GM19023 (cell line): ENCODE measurements at regions not wholly inside any gene's neighbourhood (a gene's known extent, or its start where the extent isn't known, plus 50 kb on each side); places are given as distances from the start of the nearest gene placed in this dataset.

Experiments used
- ATAC-seq: cut with Tn5 transposase; IDR thresholded peaks from one replicate; pipeline ENCODE4 v1.9.1; 2021; ENCODE audit warnings: mild to moderate bottlenecking, moderate library complexity; ENCODE audit not compliant: unreplicated experiment

DNA sequence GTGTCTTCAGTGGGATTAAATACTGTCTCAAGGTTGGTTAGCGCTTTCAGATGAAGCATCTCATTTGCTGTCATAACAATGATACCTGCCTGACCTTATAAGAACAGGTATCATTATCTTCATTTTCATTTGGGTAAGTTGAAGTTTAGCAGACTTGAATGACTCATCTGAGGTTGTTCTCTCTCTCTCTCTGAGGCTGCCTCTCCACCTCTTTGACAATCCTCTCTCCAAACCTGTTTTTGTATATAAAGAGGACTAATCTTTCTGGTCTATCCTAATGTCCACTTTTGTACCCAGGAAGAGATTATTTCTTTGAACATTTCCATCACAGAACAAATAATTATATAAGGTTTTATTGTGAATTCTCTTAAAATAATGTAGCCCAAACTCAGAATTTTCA, 291.4 kb downstream of the KLF6 start:
- no peak for ATAC-seq

DNA sequence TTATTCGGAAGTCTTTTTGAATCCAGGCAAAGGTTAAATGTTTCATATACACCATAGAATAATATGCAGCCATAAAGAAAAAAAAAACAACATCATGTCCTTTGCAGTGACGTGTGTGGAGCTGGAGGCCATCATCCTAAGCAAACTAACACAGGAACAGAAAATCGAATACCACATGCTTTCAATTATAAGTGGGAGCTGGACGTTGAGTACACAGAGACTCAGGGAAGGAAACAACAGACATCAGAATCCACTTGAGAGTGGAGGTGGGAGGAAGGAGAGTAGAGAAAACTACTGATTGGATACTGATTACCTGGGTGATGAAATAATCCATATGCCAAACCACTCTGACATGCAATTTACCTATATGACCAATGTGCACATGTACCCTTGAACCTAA, 293.4 kb downstream of the KLF6 start:
- ATAC-seq: no peak

DNA sequence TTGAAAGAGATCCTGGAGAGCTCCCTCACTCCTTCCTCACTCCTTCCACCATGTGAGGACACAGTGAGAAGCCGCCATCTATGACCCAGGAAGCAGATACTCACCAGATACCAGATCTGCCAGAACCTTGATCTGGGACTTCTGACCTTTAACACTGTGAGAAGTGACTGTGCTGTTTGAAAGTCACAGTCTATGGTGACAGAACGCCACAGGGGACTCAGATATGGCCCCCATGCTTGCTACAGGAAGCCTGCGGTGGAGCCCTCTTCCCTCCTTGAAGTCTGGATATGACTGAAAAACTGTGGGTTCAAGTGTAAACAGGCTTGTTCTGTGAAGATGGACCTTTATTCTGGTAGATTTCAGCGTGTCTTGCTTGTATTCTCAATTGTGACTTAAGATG, 297.8 kb downstream of the KLF6 start:
- no peak for ATAC-seq

DNA sequence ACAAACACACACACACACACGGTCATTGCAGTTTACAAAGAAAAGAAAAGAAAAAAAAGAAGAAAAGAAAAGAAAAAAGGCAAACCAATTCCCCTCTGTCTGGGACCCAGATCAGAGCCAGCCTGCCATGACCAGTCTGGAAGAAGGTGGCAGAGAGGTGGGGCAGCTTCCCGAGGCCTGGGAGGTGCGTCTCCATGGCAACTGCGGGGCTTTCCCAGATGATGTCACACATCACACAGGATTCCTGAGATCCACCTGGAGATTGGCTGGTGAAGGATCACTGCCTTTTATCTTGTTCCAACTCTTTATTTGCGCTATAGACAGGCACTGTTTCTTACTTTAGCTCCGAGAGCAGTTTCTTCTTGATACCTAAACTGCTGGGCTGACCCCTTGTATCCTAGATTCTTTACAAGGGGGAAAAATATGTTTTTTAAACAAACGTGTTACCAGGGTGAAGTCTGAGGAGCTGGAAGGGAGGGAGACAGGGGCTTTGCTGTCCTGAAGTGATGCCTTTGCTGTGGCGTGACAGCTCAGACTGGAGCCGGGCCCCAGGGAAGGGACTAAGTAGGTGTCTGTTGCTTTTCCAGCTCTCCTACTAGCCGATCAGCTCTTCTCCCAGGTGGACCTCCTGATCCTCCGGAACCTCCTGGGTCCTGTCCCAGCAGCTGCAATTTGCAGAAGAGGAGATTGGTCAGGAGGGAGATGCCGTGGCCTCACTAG, 298.5 kb downstream of the KLF6 start:
- no peak for ATAC-seq

DNA sequence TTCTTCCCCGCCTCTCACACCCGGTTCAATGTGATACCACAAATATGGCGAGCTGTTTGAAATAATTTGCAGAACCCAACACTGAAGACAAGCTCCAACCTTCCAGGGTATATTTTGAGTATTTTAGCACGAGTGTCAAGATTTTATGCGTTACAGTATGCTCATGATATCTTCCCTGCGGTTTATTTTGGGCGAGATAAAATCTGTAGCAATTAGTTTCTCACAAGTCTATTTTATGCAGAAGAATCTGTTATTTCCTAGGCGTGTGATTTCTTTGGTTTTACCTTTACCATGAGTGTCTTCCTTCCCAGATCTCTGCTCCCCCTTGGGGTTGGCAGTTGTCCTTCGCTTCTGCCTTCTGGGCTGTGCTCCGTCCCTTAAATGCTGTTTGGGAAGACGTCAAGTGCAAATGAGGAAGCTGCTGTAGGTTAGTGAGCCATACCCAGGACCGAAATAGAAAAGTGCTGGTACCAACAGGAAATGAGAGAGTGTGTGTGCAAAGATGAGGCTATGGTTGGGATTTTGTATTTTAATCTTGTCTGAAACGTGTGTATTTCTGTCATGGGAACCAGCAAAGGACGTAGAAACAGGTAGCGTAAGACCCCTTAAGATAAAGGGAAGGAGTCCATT, 299.8 kb downstream of the KLF6 start:
- no peak for ATAC-seq

DNA sequence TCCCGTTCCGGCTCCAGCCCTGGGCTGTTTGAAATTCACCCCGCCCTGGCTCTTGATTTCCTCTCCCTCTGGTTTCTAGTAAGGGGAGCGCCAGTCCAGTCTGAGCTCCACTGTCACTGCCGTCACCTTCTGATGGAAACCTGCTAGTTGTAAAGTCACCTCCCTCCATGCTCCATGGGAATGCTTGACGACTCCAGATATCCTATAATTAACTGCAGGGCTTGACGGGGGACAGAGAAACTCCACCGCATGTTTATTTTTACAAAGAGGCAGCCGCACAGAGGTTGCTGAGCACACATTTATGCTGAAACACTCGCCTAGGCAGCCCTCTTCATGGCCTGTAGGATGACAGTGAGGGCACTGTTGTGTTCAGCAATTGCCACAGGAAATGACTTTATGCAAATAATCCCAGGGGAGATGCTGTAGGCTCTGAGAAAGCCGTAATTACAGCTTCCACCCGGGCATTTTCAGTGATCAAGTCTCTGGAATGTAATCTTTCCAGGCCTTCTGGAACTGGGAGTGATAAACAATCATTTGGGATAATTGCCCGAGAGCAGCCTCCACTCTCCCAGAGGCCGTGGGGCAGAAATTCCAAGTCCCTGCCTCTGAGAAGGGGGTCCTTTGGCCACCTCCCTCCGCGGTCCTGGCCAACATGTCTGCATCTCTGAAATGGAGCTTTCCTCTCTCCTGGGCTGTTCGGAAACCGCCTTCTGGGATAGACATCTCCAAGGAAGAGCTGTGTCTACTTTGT, 300.5 kb downstream of the KLF6 start:
- ATAC-seq: peak; percentile 75

DNA sequence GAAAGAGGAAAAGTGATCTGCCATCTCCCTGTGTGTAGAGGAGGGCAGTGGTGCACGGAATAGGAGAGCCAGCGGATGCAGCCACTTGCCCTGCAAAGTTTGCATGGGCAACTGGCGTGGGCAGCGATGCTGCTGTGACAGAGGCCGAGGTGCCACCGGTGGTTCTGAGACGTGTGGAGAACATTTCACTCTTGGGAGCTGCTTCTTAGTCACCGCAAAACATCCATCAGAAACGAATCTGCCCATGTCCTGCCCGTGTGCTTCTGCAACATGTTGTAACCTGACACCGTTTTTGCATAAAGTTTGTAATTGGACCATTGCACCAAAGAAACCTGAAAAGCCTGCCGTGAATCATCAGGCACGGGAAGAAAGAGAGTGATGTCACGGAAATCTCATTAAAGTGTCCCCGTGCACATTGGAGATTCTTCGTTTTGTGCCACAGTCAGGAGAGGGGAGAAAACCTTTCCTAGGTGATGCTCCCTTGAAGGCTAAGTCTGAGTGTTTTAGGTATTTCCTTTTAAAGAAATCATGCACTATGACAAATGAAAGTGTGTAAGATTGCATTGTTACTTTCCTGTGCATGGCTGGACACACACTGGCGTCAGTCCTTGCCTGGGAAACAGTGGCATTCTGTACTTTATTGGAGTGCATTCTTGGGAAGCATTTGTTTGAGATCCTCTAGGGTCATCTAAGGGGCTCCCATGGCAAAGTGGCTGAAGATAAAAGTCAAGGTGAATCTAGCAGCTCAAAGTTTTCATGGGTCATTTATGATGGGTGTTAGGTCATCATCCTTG, 302.6 kb downstream of the KLF6 start:
- peak; percentile 51 for ATAC-seq

DNA sequence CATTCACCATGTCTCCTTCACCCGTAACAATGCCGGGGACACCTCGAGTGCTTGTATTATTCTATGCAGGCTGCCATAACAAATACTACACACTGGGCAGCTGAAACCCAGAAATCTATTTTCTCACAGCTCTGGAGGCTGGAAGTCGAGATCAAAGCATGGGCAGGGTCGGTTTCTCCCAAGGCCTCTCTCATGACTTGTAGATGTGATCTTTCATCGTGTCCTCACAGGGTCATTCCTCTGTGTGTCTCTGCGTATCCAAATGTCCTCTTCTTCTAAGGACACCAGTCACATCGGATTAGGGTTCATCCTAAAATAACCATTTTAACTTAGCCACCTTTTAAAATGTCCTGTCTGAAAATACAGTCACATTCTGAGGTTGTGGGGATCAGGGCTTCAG, 303.5 kb downstream of the KLF6 start:
- no peak for ATAC-seq

DNA sequence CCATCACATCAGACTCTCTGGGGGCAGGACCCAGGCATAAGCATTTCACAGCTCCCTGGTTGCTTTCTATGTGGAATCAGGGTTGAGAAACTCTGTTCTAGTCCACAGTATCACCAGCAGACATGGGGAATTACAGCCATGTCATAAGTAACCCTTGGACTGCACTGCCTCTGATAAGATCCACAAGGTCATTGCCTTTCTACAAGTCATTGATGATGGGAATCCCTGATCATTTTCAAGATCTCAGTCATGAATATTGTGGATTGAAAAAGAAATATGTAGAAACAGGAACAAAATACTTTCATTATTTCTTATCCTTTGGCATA, 304.1 kb downstream of the KLF6 start:
- ATAC-seq: no peak

DNA sequence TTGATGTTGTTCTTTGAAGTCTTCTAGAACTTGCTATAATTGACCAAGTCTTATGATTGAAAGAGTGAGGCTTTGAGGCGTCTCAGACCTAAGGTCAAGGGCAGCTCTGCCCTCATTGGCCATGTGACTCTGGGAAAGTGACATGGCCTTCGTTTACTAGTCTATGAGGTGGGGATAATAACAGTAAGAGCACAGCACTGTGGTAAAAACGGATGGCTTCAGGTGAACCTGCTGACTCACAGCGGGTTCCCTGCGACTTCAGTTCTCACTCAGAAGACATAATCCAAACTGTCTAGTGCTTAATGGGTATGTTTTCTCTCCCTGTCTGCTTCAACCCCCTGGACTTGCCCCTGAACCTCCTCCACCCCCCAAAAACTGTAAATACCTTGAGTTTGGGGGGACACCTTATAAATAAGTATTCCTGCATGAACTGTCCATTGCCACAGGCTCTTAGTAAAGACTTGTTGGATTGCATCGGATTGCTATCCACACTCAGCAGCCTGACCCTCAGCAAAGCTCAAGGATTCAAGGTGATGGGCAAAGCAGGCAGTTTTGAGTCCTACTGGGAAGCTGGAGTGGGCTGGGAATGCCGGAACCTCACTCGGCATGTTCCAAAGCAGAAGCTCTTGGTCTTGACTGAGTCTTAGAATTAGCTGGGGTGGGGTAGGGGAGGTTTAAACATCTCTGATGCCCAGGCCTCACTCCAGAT, 304.6 kb downstream of the KLF6 start:
- no peak for ATAC-seq

DNA sequence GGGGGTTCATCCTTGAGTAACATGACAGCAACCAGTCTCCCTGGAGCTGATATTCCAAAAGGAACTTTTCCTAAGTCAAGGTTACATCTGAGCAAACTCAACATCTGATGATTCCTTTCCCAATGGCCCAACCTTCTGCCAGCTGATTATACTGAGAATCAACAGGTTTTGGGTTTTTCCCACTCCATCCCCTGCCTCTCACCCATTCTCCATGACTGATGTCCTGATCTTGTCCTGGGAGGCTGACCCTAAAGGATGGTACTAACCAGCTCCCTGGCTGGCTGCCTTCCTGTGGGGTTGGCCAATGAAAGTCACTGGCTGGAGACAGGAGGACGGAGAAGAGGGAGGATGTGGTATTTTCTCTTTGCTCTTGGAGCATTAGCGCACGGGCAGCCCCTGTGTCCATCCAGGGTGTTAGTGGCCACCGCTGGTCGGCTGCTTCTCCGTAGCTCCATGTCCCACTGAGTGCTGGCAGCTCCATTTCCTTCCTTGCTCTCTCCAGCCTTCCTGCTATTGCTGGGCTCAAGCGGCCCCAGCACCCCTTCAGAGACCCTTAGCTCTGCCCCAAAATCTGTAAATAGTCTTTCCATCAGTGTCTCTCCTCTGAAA, 306.2 kb upstream of the PITRM1 start:
- no peak for ATAC-seq

DNA sequence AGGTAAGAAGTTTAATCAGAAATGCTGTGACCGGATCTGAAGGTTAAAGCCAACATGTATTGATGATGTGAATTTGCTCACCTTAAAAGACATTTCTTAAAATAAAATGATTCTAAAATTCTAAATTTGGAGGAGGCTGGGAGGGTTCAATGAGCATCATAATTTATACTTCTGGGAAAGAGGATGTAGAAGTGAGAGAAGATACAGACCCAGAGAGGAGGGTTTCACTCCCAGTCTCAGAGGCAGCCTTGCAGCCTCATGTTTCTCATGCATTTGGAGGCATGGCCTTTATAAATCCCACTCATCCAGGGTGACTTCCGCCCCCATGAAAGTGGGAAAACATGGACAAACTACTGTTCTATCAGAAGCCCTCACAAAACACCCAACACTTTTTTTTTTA, 305.6 kb upstream of the PITRM1 start:
- ATAC-seq: no peak

DNA sequence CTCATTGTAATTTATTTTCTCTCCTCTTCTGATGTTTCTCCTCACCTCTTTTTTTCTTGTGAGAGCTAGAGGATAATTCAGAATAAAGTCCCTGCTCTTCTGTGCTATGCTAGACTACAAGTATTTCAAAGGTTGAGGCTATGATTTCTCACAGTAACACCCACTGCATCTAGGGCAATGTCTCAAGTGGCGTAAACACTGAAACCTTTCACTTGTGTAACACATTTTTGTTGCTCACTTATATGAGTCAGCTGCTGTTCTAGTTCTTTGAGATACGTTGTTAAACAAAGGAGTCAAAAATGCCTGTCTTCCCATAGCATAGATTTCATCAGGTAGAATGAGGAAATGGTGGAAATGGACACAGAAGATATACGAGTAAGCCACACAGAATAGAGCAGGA, 305.1 kb upstream of the PITRM1 start:
- no peak for ATAC-seq

DNA sequence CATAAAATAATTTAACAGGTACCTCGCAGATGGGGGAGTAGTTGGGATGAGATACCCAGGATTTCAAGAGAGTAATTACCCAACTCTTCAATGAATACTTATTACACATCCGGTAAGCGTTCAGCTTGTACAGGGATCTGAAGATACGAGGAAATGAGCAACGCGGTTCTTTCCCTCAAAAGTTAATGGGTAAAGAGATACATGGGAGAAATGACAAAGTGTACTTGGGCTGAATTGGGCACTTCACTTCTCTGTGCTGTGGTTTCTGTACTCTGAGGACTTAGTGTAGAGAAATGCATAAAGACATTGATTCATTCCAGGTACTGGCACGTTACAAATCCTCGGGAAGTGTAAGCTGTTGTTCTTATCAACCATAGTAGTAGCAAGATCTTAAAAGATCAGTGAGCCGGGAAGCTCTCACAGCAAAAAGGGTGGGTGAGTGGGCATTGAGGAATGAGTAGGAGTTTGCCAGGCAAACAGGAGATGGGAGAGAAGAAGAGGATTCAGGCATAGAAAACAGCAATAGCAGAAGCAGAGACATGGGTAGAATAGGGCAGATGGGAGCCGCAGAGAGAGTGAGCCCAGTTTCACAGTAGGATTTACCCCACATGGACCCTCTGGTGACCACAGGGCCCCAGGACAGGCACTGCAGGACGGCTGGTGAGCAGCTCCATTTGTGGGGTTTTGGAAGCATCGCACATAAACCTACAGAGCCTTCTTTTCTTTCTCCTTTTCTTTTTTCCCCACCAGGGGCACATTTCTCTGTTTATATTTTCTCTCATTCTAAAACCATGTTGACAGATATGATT, 304.3 kb upstream of the PITRM1 start:
- no peak for ATAC-seq

DNA sequence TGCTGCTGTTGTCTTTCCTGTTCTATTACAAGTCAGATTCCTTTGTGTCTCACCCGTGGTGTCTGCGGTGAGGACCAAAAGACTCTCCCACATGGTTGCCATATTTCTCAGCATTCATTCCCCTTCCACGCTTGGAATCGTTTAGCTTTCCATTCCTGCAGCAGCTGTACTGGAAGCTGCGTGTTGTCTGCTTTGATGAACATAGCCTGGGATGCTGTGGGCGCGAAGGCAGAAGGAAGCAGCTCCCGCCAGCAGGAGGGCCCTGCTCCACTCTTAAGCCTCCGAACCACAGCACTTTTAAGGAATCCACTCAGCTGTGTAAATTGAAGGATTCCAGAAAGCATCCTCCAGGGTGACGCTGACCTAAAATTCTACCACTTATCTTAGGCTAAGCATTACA, 303.6 kb upstream of the PITRM1 start:
- ATAC-seq: no peak

DNA sequence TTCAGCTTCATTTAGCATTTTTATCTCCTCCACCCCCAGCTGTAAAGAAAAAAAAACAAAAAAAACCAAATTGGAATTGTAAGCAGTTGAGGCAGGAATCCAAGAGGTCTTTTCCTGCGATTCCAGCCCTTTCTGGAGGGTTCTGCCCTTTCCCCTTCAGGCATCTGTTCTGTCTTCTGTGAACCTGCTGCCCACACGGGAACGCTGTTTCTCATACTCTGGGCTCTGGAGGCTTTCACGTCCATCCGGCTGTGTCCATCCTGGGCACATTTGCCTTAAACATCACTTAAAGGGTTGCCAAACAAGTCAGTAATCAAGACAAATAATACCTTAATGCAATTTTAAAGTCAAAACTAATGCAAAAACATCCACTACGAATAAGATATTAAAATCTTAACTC, 302.8 kb upstream of the PITRM1 start:
- no peak for ATAC-seq

DNA sequence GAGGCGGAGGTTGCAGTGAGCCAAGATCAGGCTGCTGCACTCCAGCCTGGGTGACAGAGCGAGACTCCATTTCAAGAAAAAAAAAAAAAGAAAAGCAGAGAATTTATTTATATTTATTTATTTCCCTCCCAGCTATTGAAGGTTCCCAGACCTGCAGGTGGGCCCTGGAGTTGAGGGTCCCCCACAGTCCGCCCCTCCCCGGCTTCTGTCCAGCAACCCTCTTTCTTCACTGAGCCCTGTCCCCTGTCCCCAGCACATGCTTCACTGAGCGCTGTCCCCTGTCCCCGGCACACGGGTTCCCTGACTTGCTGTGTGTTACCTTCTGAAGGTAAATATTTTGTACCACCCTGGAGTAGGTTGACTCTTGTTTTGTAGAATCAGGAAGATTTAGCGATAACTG, 301.7 kb upstream of the PITRM1 start:
- no peak for ATAC-seq

DNA sequence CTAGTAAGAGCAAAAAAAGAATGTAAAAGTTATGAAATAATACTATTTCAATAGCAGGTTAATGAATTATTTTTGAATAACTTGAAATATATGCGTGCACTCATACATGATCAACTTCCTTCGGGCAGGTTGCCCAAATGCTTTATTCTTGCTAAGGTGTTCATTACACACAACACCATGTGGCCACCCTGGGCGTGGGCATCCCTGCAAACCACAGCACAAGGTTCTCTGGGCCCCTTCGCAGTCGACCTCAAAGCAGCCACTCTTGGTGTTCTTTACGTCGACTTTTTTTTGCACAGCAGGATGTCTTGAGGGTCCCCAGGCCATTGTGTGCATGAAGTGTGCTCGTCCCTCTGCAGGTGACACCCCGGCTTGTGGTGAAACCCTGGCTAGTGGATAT, 300.7 kb upstream of the PITRM1 start:
- ATAC-seq: no peak

DNA sequence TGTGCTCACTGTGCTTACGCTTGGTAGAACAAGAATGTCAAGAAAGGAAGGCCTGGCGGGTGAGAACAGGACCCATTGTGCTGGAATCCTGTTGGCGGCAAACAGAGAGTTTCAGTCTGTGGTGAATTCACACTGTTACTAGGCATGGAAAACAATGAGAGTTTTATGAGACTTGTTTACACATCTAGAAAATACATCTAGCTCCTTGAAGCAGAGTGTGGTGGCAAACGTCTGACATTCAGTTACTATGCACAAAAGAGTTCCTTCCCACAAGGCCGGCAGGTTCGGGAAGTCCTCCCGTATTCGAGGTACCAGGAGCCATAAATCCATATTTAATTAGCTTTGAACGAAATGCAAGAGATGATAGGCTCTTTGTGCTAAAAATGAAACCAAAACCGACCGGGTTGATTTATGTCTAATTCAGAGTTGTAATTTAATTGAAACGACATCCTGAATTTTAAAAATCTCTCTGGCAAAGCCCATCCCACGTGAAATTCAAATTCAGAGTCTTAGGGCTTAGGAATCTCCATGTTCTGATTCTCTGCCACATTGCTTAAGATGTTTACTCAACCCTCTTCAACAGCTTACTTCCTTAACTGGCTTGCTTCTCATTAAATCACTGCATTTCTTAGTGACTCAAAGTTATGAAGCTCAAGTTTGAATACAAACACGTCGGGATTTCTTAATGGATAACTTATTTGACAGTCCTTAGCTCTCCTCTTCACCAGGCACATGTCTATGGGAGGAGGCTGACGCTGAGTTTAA, 299.9 kb upstream of the PITRM1 start:
- no peak for ATAC-seq
